Esophagus muscularis mucosa (tissue), 4 donors: ENCODE measurements at regions not wholly inside any gene's neighbourhood (a gene's known extent, or its start where the extent isn't known, plus 50 kb on each side); places are given as distances from the start of the nearest gene placed in this dataset.

ENCODE experiments used
- DNase-seq: peaks from one replicate; pipeline ENCODE4 v3.0.0-alpha.2; 2017; ENCODE audit errors: extremely low spot score
- H3K27ac ChIP-seq, 4 donors: fragments of 200-600 bp; sonication (generic); replicated peaks in 1 of 4; 1 replicate in 3 of 4; 2 replicates in 1 of 4; pipeline ENCODE4 v1.5.1; 2016 to 2019; ENCODE audit warnings: mild to moderate bottlenecking in 1 of 4
- H3K27me3 ChIP-seq, 4 donors: fragments of 200-600 bp; sonication (generic); one replicate each; pipeline versions ENCODE4 v1.5.1 to v1.6.0; 2016 to 2019
- H3K36me3 ChIP-seq, 4 donors: fragments of 200-600 bp; sonication (generic); one replicate each; pipeline ENCODE4 v1.5.1; 2016 to 2019
- H3K4me1 ChIP-seq, 4 donors: fragments of 200-600 bp; sonication (generic); one replicate each; pipeline ENCODE4 v1.5.1; 2016 to 2019
- H3K4me3 ChIP-seq, 4 donors: fragments of 200-600 bp; sonication (generic); 1 replicate in 2 of 4; 2 replicates in 2 of 4; pipeline ENCODE4 v1.5.1; 2016 to 2019; ENCODE audit warnings: mild to moderate bottlenecking in 4 of 4, moderate library complexity in 1 of 4
- H3K9me3 ChIP-seq, 4 donors: fragments of 200-600 bp; sonication (generic); 1 replicate in 3 of 4; 2 replicates in 1 of 4; pipeline ENCODE4 v1.5.1; 2016 to 2019
- EP300 ChIP-seq: sonication (generic); formaldehyde crosslinking; IDR thresholded peaks from one replicate; pipeline ENCODE4 v1.6.1; 2017; ENCODE audit warnings: antibody characterized with exemption
- POLR2A ChIP-seq: fragments of 450-650 bp; IDR thresholded peaks from one replicate; pipeline ENCODE4 v1.6.1; 2017; ENCODE audit warnings: antibody characterized with exemption, moderate library complexity, mild to moderate bottlenecking, low read depth
- POLR2AphosphoS5 ChIP-seq, 2 donors: sonication (generic); formaldehyde crosslinking; IDR thresholded peaks; one replicate each; pipeline ENCODE4 v1.6.1; 2017; ENCODE audit warnings: antibody characterized with exemption in 2 of 2
- WGBS: methylation state at CpG from one replicate; pipeline ENCODE4 v1.1.5; 2018; 5-methylcytosine and 5-hydroxymethylcytosine counted together
- intact Hi-C: fragments of 100-400 bp; cut with DNase I; formaldehyde crosslinking; loops from one replicate; pipeline ENCODE4 v1.15.1; 2023
- TF ChIP-seq, protein P1 (sequence below), 3 experiments: fragments of 200-600 bp in 2 of 3; fragments of 450-650 bp in 1 of 3; sonication (generic) in 2 of 3; IDR thresholded peaks; one replicate each; pipeline ENCODE4 v1.5.1; 2017 to 2019; ENCODE audit warnings: antibody characterized with exemption in 3 of 3, mild to moderate bottlenecking in 2 of 3, moderate library complexity in 1 of 3

DNA sequence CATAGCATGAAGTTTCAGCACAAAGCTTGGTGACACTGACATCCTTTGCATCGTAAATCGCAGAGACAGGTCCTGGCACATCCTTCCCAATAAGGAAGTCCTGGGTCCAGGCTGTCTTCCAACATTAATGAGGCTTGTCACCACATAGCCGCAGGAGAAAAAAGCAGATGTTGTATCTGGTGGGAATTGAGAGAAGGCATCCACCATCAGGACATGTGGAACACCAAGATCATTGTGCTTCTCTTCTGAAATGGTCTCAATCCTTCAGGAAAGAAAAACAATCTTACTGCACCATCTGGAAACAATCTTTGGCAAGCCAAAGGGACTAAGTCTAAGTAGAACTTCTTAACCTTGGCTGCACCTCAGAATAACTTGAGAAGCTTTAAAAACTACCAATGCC, 119.0 kb upstream of the ARHGAP28 start:
- intact Hi-C loops: no loop called here
- TF ChIP-seq POLR2AphosphoS5 (IDR thresholded peaks at IDR 0.05): no peak
- TF ChIP-seq POLR2A: no peak
- TF ChIP-seq, protein P1, sequence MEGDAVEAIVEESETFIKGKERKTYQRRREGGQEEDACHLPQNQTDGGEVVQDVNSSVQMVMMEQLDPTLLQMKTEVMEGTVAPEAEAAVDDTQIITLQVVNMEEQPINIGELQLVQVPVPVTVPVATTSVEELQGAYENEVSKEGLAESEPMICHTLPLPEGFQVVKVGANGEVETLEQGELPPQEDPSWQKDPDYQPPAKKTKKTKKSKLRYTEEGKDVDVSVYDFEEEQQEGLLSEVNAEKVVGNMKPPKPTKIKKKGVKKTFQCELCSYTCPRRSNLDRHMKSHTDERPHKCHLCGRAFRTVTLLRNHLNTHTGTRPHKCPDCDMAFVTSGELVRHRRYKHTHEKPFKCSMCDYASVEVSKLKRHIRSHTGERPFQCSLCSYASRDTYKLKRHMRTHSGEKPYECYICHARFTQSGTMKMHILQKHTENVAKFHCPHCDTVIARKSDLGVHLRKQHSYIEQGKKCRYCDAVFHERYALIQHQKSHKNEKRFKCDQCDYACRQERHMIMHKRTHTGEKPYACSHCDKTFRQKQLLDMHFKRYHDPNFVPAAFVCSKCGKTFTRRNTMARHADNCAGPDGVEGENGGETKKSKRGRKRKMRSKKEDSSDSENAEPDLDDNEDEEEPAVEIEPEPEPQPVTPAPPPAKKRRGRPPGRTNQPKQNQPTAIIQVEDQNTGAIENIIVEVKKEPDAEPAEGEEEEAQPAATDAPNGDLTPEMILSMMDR (IDR thresholded peaks at IDR 0.05): no peak
- no peak for TF ChIP-seq EP300

DNA sequence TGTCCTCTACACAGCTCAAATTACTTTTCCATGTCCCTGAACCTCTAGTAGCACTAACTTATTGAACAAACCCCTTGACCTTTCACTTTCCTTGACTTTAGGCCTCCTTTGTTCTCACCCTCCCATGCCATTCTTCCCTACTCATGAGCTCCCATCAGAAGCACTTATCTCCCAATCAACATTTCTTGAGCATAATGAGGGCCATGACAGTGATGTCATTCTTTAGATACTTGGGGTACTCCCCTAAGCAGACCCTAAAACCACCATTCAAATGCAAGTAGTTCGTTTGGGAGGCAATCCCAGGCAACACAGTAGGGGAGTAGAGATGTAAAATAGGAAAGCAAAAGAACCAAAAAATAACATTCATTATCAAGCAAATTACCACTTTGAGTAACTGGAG, 115.9 kb upstream of the ARHGAP28 start:
- H3K36me3 ChIP-seq: no peaks in the 10 kb centered on the region
- peaks cover 0 to 11% (median 9%) of the 10 kb centered on the region in 4 donors for H3K4me1 ChIP-seq
- no peak for DNase-seq
- no peak overlapping the region for H3K4me3 ChIP-seq
- H3K27ac ChIP-seq: no peak overlapping the region
- WGBS: 48% methylated on average over 1 of the region's 1 CpG
- TF ChIP-seq POLR2A: no peak
- intact Hi-C loops: no loop called here
- H3K9me3 ChIP-seq: no peaks in the 10 kb centered on the region
- no peaks in the 10 kb centered on the region for H3K27me3 ChIP-seq

More for the DNA sequence above, 119.0 kb upstream of the ARHGAP28 start:
- Histone ChIP-seq H3K4me1 (peaks cover 0 to 20% (median 17%) of the 10 kb centered on the region in 4 donors), H3K36me3 (no peaks in the 10 kb centered on the region), H3K27ac (no peak overlapping the region), H3K4me3 (no peak overlapping the region), H3K9me3 (no peaks in the 10 kb centered on the region), H3K27me3 (no peaks in the 10 kb centered on the region)
- DNase-seq: no peak
- 47% methylated on average over 3 of the region's 3 CpGs for WGBS

DNA sequence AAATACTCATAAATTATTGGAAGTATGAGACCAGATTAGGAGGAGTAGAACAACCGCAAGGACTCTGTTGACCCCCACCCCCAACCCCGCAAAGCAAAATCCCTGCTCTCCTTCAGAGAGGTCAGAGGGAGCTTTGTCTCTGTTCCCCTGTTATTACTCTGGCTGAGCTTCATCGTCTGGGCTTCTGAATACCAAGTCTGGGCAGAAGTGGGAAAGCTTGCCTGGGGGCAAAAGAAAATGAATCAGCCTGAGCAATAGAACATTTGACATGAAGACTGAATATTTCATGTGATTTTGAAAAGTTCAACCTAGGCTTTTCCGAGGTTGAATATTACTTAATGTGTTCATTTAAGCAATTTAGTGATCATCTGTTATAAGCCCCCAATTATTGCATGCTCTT, 114.6 kb upstream of the ARHGAP28 start:
- over 99% methylated on average over 4 of the region's 4 CpGs for WGBS
- intact Hi-C loops: no loop called here
- peaks cover 0 to 11% (median 8%) of the 10 kb centered on the region in 4 donors for H3K4me1 ChIP-seq
- no peak overlapping the region for H3K27ac ChIP-seq
- H3K9me3 ChIP-seq: no peaks in the 10 kb centered on the region
- no peaks in the 10 kb centered on the region for H3K36me3 ChIP-seq
- no peak for DNase-seq
- no peaks in the 10 kb centered on the region for H3K27me3 ChIP-seq
- no peak overlapping the region for H3K4me3 ChIP-seq
- TF ChIP-seq POLR2A (no peak), EP300 (no peak), POLR2AphosphoS5 (IDR thresholded peaks at IDR 0.05) (no peak)
- TF ChIP-seq, protein P1 (IDR thresholded peaks at IDR 0.05): no peak

DNA sequence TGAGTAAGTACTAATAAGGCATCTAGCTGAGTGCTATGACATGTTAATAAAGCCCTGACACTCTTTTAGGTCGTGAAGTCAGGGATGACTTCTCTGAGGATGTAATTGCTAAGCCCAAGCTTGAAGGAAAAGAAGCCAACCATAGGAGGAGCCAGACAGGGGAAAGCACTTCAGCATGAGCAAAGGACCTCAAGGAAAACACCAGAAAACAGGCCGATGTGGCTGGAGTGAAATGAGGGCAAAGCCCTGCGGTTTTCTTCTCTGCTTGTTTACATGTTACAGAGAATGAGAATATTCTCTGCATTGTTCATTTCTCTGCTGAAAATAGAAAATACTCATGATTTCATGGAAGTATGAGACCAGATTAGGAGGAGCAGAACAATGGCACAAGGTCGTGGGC, 112.5 kb upstream of the ARHGAP28 start:
- no peaks in the 10 kb centered on the region for H3K27me3 ChIP-seq
- H3K27ac ChIP-seq: no peak overlapping the region
- DNase-seq: no peak

DNA sequence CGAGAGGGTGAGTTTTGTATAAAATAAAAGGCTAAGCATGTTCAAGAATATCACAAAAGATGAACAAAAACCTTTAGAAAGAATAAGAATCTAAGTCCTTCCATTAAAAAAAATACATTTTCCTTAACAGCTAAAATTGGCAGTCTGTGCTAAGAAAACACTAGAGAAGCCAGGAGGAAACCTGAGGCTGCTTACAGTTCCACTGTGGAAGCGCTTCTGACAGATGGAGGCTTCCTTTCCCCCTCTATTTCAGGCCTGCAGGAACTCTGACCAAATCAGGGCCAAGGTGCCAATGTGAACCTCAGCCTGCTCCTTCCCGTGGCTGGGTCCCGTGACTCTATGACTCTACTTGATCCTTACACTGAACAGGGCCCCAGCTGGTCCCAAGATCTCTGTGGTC, 108.1 kb upstream of the ARHGAP28 start:
- TF ChIP-seq EP300: no peak
- no peak for TF ChIP-seq POLR2A
- TF ChIP-seq, protein P1 (IDR thresholded peaks at IDR 0.05): no peak
- TF ChIP-seq POLR2AphosphoS5 (IDR thresholded peaks at IDR 0.05): no peak
- no peak for DNase-seq
- H3K27me3 ChIP-seq: no peaks in the 10 kb centered on the region
- intact Hi-C loops: no loop called here
- no peak overlapping the region for H3K27ac ChIP-seq
- H3K4me3 ChIP-seq: no peak overlapping the region
- H3K4me1 ChIP-seq: peaks cover 0 to 19% (median 15%) of the 10 kb centered on the region in 4 donors
- H3K36me3 ChIP-seq: no peaks in the 10 kb centered on the region
- no peaks in the 10 kb centered on the region for H3K9me3 ChIP-seq
- 89% methylated on average over 3 of the region's 4 CpGs for WGBS

More for the DNA sequence above, 112.5 kb upstream of the ARHGAP28 start:
- no peaks in the 10 kb centered on the region for H3K4me1 ChIP-seq
- intact Hi-C loops: no loop called here
- H3K36me3 ChIP-seq: no peaks in the 10 kb centered on the region
- no peak overlapping the region for H3K4me3 ChIP-seq
- TF ChIP-seq EP300: no peak
- TF ChIP-seq POLR2A: no peak
- TF ChIP-seq, protein P1 (IDR thresholded peaks at IDR 0.05): no peak
- TF ChIP-seq POLR2AphosphoS5 (IDR thresholded peaks at IDR 0.05): no peak
- no peaks in the 10 kb centered on the region for H3K9me3 ChIP-seq
- WGBS: 80% methylated on average over 4 of the region's 4 CpGs
